ENCODE measurements at regions not wholly inside any gene's neighbourhood (a gene's known extent, or its start where the extent isn't known, plus 50 kb on each side); places are given as distances from the start of the nearest gene placed in this dataset.
"Not testable (repeated sequence)": the region's sequence is repeated elsewhere in the genome, so short reads cannot be mapped to it uniquely, and the experiment has no call there.

- Mint-ChIP-seq H3K27ac (no peak overlapping the region), H3K9me3 (peaks cover 13% of the 10 kb centered on the region), H3K4me1 (peaks cover 56% of the 10 kb centered on the region), H3K36me3 (ENCODE audit: low read depth) (peaks cover 34% of the 10 kb centered on the region), H3K27me3 (ENCODE audit: low read depth, poor library complexity) (peaks cover 3% of the 10 kb centered on the region), H3K4me3 (no peak overlapping the region)
- no peak for DNase-seq
- TF ChIP-seq CTCF (IDR thresholded peaks at IDR 0.05), result no peak
These were observed 90.1 kb upstream of the MAPK10 start for GRCh38 chr4:86449746-86450588.

GRCh38 chr4:86450861-86451260 is 91.0 kb upstream of the MAPK10 start:
- Mint-ChIP-seq H3K9me3 (peaks cover 11% of the 10 kb centered on the region), H3K4me3 (no peak overlapping the region), H3K27ac (no peak overlapping the region), H3K27me3 (ENCODE audit: low read depth, poor library complexity) (peaks cover 5% of the 10 kb centered on the region), H3K36me3 (ENCODE audit: low read depth) (peaks cover 25% of the 10 kb centered on the region), H3K4me1 (peaks cover 56% of the 10 kb centered on the region)
- no peak for DNase-seq
- TF ChIP-seq CTCF (IDR thresholded peaks at IDR 0.05), result no peak

GRCh38 chr4:86451560-86452330 is 91.9 kb upstream of the MAPK10 start:
- Mint-ChIP-seq H3K4me1 (peaks cover 56% of the 10 kb centered on the region), H3K9me3 (peaks cover 19% of the 10 kb centered on the region), H3K27ac (peak overlapping the region; percentile 58), H3K36me3 (ENCODE audit: low read depth) (peaks cover 29% of the 10 kb centered on the region), H3K4me3 (peak overlapping the region; percentile 26), H3K27me3 (ENCODE audit: low read depth, poor library complexity) (peaks cover 5% of the 10 kb centered on the region)
- TF ChIP-seq CTCF (IDR thresholded peaks at IDR 0.05), result no peak
- no peak for DNase-seq

- DNase-seq, result no peak
- H3K27me3 Mint-ChIP-seq (ENCODE audit: low read depth, poor library complexity), result peaks cover 5% of the 10 kb centered on the region
- TF ChIP-seq CTCF (IDR thresholded peaks at IDR 0.05), result no peak
- peaks cover 56% of the 10 kb centered on the region for H3K4me1 Mint-ChIP-seq
- peak overlapping the region; percentile 65 for H3K27ac Mint-ChIP-seq
- H3K36me3 Mint-ChIP-seq (ENCODE audit: low read depth), result peaks cover 25% of the 10 kb centered on the region
- H3K4me3 Mint-ChIP-seq, result no peak overlapping the region
- peaks cover 26% of the 10 kb centered on the region for H3K9me3 Mint-ChIP-seq
These were observed 92.6 kb upstream of the MAPK10 start for GRCh38 chr4:86452422-86452891.

- H3K4me1 Mint-ChIP-seq, result peaks cover 56% of the 10 kb centered on the region
- H3K9me3 Mint-ChIP-seq, result peaks cover 30% of the 10 kb centered on the region
- TF ChIP-seq CTCF (IDR thresholded peaks at IDR 0.05), result no peak
- DNase-seq, result no peak
- peaks cover 25% of the 10 kb centered on the region for H3K36me3 Mint-ChIP-seq (ENCODE audit: low read depth)
- H3K27me3 Mint-ChIP-seq (ENCODE audit: low read depth, poor library complexity), result peaks cover 5% of the 10 kb centered on the region
- H3K27ac Mint-ChIP-seq, result peak overlapping the region; percentile 65
- peak overlapping the region; percentile 60 for H3K4me3 Mint-ChIP-seq
These were observed 93.2 kb upstream of the MAPK10 start for GRCh38 chr4:86452924-86453531.

GRCh38 chr4:86453611-86454072 is 93.8 kb upstream of the MAPK10 start:
- Mint-ChIP-seq H3K27ac (peak overlapping the region; percentile 77), H3K9me3 (peaks cover 34% of the 10 kb centered on the region), H3K4me1 (peaks cover 56% of the 10 kb centered on the region), H3K36me3 (ENCODE audit: low read depth) (peaks cover 25% of the 10 kb centered on the region)
- not testable (repeated sequence) for DNase-seq; H3K27me3 Mint-ChIP-seq (ENCODE audit: low read depth, poor library complexity); H3K4me3 Mint-ChIP-seq
